Large intestine (tissue), 3 donors: ENCODE measurements at regions not wholly inside any gene's neighbourhood (a gene's known extent, or its start where the extent isn't known, plus 50 kb on each side); places are given as distances from the start of the nearest gene placed in this dataset.

ENCODE experiments used
- DNase-seq, 2 donors: peaks; one replicate each; pipeline versions ENCODE4 v3.0.0 to v3.0.0-alpha.2; 2013
- H3K27ac ChIP-seq: one replicate; pipeline ENCODE4 v1.5.1; 2013; ENCODE audit warnings: low read length
- H3K27me3 ChIP-seq: 2 replicates; pipeline ENCODE4 v1.6.1; 2013; ENCODE audit warnings: low read length; ENCODE audit not compliant: control insufficient read depth, insufficient read depth
- H3K36me3 ChIP-seq: 2 replicates; pipeline ENCODE4 v1.6.1; 2013; ENCODE audit warnings: low read length; ENCODE audit not compliant: control insufficient read depth, insufficient read depth
- H3K4me1 ChIP-seq: one replicate; pipeline ENCODE4 v1.6.1; 2013; ENCODE audit warnings: low read length; ENCODE audit not compliant: control insufficient read depth, insufficient read depth
- H3K4me3 ChIP-seq: one replicate; pipeline ENCODE4 v1.5.1; 2013; ENCODE audit warnings: low read length
- H3K9me3 ChIP-seq: one replicate; pipeline ENCODE4 v1.6.1; 2013; ENCODE audit warnings: mild to moderate bottlenecking, low read depth, low read length, moderate library complexity; ENCODE audit not compliant: control insufficient read depth
- WGBS: methylation state at CpG from one replicate; pipeline ENCODE4 v1.1.5; 2013; ENCODE audit warnings: low lambda C conversion rate; ENCODE audit not compliant: insufficient coverage; 5-methylcytosine and 5-hydroxymethylcytosine counted together

- Histone ChIP-seq H3K27ac (no peak overlapping the region), H3K27me3 (no peaks in the 10 kb centered on the region), H3K36me3 (no peaks in the 10 kb centered on the region), H3K4me1 (peaks cover 16% of the 10 kb centered on the region), H3K4me3 (no peak overlapping the region), H3K9me3 (no peaks in the 10 kb centered on the region)
- WGBS = no CpG with 5 or more reads among the region's 2 CpGs
- no peak for DNase-seq
These were observed 89.2 kb upstream of the LINC00305 start for GRCh38 chr18:64238076-64238475.

- H3K27ac ChIP-seq = peak overlapping the region; percentile 77
- no CpG with 5 or more reads among the region's 3 CpGs for WGBS
- peaks cover 16% of the 10 kb centered on the region for H3K4me1 ChIP-seq
- H3K4me3 ChIP-seq = no peak overlapping the region
- no peaks in the 10 kb centered on the region for H3K36me3 ChIP-seq
- H3K27me3 ChIP-seq = no peaks in the 10 kb centered on the region
- no peaks in the 10 kb centered on the region for H3K9me3 ChIP-seq
- DNase-seq = peak in 1 of 2 donors; percentile 33
These were observed 85.4 kb upstream of the LINC00305 start for GRCh38 chr18:64234321-64234720.

DNA sequence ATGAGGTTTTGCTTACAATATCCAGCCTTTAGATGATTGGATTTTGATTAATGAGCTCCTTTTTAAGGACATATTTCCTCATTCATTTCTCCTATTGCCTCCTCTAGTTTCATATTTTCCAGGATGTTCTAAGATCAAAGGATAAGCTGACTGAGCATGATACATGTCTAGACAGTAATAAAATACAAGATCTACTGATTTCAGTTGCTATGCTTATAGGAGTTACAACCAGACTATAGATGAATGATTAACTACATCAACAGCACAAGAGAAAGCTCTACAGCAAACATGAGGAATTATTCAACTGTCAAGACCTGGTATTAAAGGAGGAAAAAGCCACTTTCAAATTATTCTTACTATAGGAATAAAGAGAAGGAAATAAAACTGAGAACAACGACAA is 85.0 kb upstream of the LINC00305 start:
- Histone ChIP-seq H3K4me3 (no peak overlapping the region), H3K27ac (peak overlapping the region; percentile 81), H3K36me3 (no peaks in the 10 kb centered on the region), H3K4me1 (peaks cover 16% of the 10 kb centered on the region), H3K27me3 (no peaks in the 10 kb centered on the region), H3K9me3 (no peaks in the 10 kb centered on the region)
- no CpG with 5 or more reads among the region's 1 CpG for WGBS
- DNase-seq = peak; percentile 29 to 47

DNA sequence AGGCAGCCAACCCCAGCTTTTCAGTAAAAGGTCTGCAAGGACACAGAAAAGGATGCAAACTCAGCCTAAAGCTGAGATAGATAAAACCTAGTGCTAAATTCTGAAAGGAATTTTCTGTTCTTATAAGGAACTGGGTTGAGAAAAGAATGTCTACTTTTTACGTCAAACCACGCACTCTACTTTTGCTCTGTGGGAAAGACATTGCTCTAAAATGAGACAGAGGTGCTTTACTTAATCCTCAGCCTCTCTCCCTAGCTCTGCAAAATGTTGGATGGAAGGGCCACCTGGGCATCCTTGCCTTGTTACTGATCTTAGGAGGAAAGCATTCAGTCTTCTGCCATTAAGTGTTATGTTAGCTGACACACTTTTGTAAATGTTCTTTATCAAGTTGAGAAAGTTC is 72.1 kb upstream of the LINC00305 start:
- WGBS = no CpG with 5 or more reads among the region's 2 CpGs
- H3K27me3 ChIP-seq = no peaks in the 10 kb centered on the region
- H3K4me1 ChIP-seq = no peaks in the 10 kb centered on the region
- H3K36me3 ChIP-seq = no peaks in the 10 kb centered on the region
- no peak overlapping the region for H3K27ac ChIP-seq
- no peak for DNase-seq
- H3K4me3 ChIP-seq = no peak overlapping the region
- H3K9me3 ChIP-seq = no peaks in the 10 kb centered on the region

DNA sequence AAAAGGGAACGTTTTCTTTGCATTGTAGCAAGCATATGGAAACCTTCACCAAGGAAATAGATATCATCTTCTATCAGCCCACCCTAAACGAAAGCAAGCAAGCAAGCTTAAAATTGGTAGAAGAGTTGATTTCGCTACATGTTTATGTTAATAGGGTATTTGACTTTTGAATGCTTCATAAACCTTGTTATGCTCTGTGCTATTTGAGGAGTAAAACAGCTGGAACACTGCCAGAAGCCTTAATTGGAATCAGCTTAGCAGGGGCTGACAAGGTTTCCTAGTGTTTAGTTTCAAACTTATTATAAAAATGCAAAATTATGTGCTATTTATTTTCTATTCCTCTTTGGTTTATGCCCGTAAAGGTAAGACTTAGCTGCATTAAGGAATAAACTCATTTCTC is 70.6 kb upstream of the LINC00305 start:
- WGBS = 86% methylated on average over 1 of the region's 4 CpGs

GRCh38 chr18:64210401-64210949 is 61.6 kb upstream of the LINC00305 start:
- WGBS = 92% methylated on average over 2 of the region's 5 CpGs

More for the DNA sequence above, 70.6 kb upstream of the LINC00305 start:
- Histone ChIP-seq H3K36me3 (no peaks in the 10 kb centered on the region), H3K4me3 (no peak overlapping the region), H3K27me3 (no peaks in the 10 kb centered on the region), H3K4me1 (no peaks in the 10 kb centered on the region), H3K27ac (no peak overlapping the region), H3K9me3 (no peaks in the 10 kb centered on the region)
- no peak for DNase-seq

DNA sequence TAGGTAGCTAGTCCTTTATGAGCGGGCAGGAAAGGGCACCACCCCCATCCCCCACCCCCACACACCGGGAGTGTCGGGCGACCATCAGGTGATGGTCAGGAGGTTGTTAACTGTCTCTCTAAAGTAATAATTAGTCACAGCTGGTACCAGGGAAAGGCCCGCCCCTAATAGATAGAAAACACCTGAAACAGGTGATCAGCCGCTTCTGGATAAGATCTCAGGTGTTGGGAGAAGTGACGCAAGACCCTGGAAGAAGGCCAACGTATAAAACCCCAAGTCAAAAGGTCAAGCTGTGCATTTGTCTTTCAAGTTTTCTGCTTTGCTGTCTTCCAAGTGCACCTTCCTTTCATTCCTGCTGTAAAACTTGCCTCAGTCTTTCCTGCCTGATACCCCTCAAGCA is 59.6 kb upstream of the LINC00305 start:
- peak; percentile 62 to 78 for DNase-seq
- Histone ChIP-seq H3K4me1 (peaks cover 3% of the 10 kb centered on the region), H3K27ac (peak overlapping the region; percentile 46), H3K36me3 (no peaks in the 10 kb centered on the region), H3K9me3 (no peaks in the 10 kb centered on the region), H3K27me3 (no peaks in the 10 kb centered on the region), H3K4me3 (peak overlapping the region; percentile 7)
- no CpG with 5 or more reads among the region's 8 CpGs for WGBS

More at GRCh38 chr18:64210401-64210949, 61.6 kb upstream of the LINC00305 start:
- Histone ChIP-seq H3K9me3 (no peaks in the 10 kb centered on the region), H3K4me3 (no peak overlapping the region), H3K27ac (no peak overlapping the region), H3K27me3 (no peaks in the 10 kb centered on the region), H3K4me1 (peaks cover 3% of the 10 kb centered on the region), H3K36me3 (no peaks in the 10 kb centered on the region)
- no peak for DNase-seq

- H3K27me3 ChIP-seq = no peaks in the 10 kb centered on the region
- peaks cover 3% of the 10 kb centered on the region for H3K4me1 ChIP-seq
- no peaks in the 10 kb centered on the region for H3K9me3 ChIP-seq
- no peak for DNase-seq
- peak overlapping the region; percentile 46 for H3K27ac ChIP-seq
- H3K4me3 ChIP-seq = no peak overlapping the region
- H3K36me3 ChIP-seq = no peaks in the 10 kb centered on the region
- 100% methylated on average over 2 of the region's 5 CpGs for WGBS
These were observed 58.9 kb upstream of the LINC00305 start for GRCh38 chr18:64207820-64208219.

DNA sequence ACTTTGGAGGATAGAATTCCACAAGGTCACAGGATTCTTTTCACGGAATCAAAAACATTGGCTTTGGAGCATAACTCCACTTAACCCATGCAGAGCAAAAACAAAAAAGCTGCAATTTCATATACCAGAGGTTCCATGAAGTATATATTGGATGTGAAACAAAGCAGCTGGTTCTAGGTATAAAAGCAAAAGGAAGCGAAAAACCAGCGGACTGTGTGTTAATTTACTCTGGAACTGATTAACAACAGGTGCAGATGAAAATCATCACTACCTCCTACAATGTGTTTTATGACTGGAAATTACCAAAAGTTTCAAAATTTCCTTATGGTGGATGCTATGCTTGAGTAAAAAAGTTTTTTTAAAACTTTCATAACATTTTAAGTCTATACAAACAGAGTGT is 54.4 kb upstream of the LINC00305 start:
- DNase-seq = no peak
- H3K36me3 ChIP-seq = no peaks in the 10 kb centered on the region
- no peaks in the 10 kb centered on the region for H3K9me3 ChIP-seq
- no peak overlapping the region for H3K27ac ChIP-seq
- no CpG with 5 or more reads among the region's 3 CpGs for WGBS
- peaks cover 3% of the 10 kb centered on the region for H3K4me1 ChIP-seq
- H3K4me3 ChIP-seq = no peak overlapping the region
- H3K27me3 ChIP-seq = no peaks in the 10 kb centered on the region

GRCh38 chr18:64202863-64203262 is 54.0 kb upstream of the LINC00305 start:
- no peak overlapping the region for H3K27ac ChIP-seq
- H3K27me3 ChIP-seq = no peaks in the 10 kb centered on the region
- H3K4me1 ChIP-seq = no peaks in the 10 kb centered on the region
- WGBS = 17% methylated on average over 1 of the region's 7 CpGs
- H3K9me3 ChIP-seq = no peaks in the 10 kb centered on the region
- DNase-seq = no peak
- no peak overlapping the region for H3K4me3 ChIP-seq
- no peaks in the 10 kb centered on the region for H3K36me3 ChIP-seq

DNA sequence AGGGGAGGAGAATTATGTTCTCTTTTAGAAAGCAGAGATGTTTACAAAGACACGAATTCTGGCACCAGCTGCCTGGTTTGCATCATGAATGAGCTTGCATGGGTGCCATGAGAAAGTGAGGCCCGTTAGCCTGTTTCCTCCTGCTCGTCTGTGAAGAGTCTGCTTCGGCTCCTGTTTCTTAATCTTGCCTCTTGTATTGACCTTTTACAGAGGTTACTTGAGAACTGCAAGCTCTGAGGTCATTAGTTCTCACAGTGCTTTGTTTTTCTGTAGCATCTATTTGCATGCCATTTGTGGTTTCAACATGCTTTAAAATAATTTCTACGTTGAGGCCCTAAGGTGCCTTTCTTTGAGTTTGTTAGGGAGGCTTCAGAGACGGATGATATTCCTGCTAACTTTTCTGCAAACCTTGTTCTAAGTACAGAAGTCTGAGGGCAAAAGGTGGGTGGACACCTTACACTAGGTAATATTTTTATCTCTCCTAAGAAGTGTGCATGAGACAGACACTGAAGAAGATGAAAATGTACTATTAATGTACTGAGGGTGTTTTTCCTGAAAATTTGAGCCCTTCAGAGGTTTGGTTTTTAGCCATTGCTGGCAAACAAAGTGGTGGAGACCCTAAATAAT is 53.4 kb upstream of the LINC00305 start:
- Histone ChIP-seq H3K27ac (no peak overlapping the region), H3K27me3 (no peaks in the 10 kb centered on the region), H3K4me3 (no peak overlapping the region), H3K36me3 (no peaks in the 10 kb centered on the region), H3K4me1 (no peaks in the 10 kb centered on the region), H3K9me3 (no peaks in the 10 kb centered on the region)
- 73% methylated on average over 3 of the region's 6 CpGs for WGBS
- no peak for DNase-seq
